ENCODE measurements at regions not wholly inside any gene's neighbourhood (a gene's known extent, or its start where the extent isn't known, plus 50 kb on each side); places are given as distances from the start of the nearest gene placed in this dataset.
"Not testable (repeated sequence)": the region's sequence is repeated elsewhere in the genome, so short reads cannot be mapped to it uniquely, and the experiment has no call there.

- no peak for DNase-seq (ENCODE audit: low read depth)
Measured at GRCh38 chr2:242075168-242075567, 205.6 kb downstream of the RTP5 start.

- DNase-seq (ENCODE audit: low read depth): no peak
Measured at GRCh38 chr2:242075696-242076095, 206.2 kb downstream of the RTP5 start.

- not testable (repeated sequence) for DNase-seq (ENCODE audit: low read depth)
Measured at GRCh38 chr2:242076184-242076583, 206.7 kb downstream of the RTP5 start.

- DNase-seq (ENCODE audit: low read depth): not testable (repeated sequence)
Measured at GRCh38 chr2:242078426-242078825, 208.9 kb downstream of the RTP5 start.

- not testable (repeated sequence) for DNase-seq (ENCODE audit: low read depth)
Measured at GRCh38 chr2:242079792-242080191, 210.3 kb downstream of the RTP5 start.

GRCh38 chr2:242080575-242081214 is 211.2 kb downstream of the RTP5 start:
- DNase-seq (ENCODE audit: low read depth): not testable (repeated sequence)

- not testable (repeated sequence) for DNase-seq (ENCODE audit: low read depth)
Measured at GRCh38 chr2:242084034-242084433, 214.5 kb downstream of the RTP5 start.

- not testable (repeated sequence) for DNase-seq (ENCODE audit: low read depth)
Measured at GRCh38 chr2:242085024-242085674, 215.6 kb downstream of the RTP5 start.

- no peak for DNase-seq (ENCODE audit: low read depth)
Measured at GRCh38 chr2:242085941-242086621, 216.6 kb downstream of the RTP5 start.

- not testable (repeated sequence) for DNase-seq (ENCODE audit: low read depth)
Measured at GRCh38 chr2:242088044-242088443, 218.5 kb downstream of the RTP5 start.

- no peak for DNase-seq (ENCODE audit: low read depth)
Measured at GRCh38 chr2:242088471-242089212, 219.1 kb downstream of the RTP5 start.

- not testable (repeated sequence) for DNase-seq (ENCODE audit: low read depth)
Measured at GRCh38 chr2:242089213-242089549, 219.7 kb downstream of the RTP5 start.

- DNase-seq (ENCODE audit: low read depth): not testable (repeated sequence)
Measured at GRCh38 chr2:242097278-242097677, 227.7 kb downstream of the RTP5 start.

- DNase-seq (ENCODE audit: low read depth): no peak
Measured at GRCh38 chr2:242098034-242098433, 228.5 kb downstream of the RTP5 start.

- no peak for DNase-seq (ENCODE audit: low read depth)
Measured at GRCh38 chr2:242098445-242099128, 229.1 kb downstream of the RTP5 start.

GRCh38 chr2:242103093-242103492 is 233.6 kb downstream of the RTP5 start:
- DNase-seq (ENCODE audit: low read depth): not testable (repeated sequence)

- DNase-seq (ENCODE audit: low read depth): not testable (repeated sequence)
Measured at GRCh38 chr2:242104202-242104956, 234.8 kb downstream of the RTP5 start.

- DNase-seq (ENCODE audit: low read depth): not testable (repeated sequence)
Measured at GRCh38 chr2:242107065-242107464, 237.5 kb downstream of the RTP5 start.

GRCh38 chr2:242108797-242109500 is 239.4 kb downstream of the RTP5 start:
- DNase-seq (ENCODE audit: low read depth): not testable (repeated sequence)

GRCh38 chr2:242109819-242110218 is 240.3 kb downstream of the RTP5 start:
- DNase-seq (ENCODE audit: low read depth): not testable (repeated sequence)
